HUES48 (cell line): ENCODE measurements at regions not wholly inside any gene's neighbourhood (a gene's known extent, or its start where the extent isn't known, plus 50 kb on each side); places are given as distances from the start of the nearest gene placed in this dataset.

Experiments
- H3K27ac ChIP-seq: one replicate; pipeline ENCODE4 v1.7.0; 2013; ENCODE audit warnings: low read depth, low read length, inconsistent platforms
- H3K27me3 ChIP-seq: 2 replicates; pipeline ENCODE4 v1.6.1; 2013; ENCODE audit warnings: mild to moderate bottlenecking, low read length; ENCODE audit not compliant: control insufficient read depth, insufficient read depth
- H3K36me3 ChIP-seq: 2 replicates; pipeline ENCODE4 v1.6.1; 2013; ENCODE audit warnings: low read length; ENCODE audit not compliant: control insufficient read depth, insufficient read depth
- H3K4me1 ChIP-seq: 2 replicates; pipeline ENCODE4 v1.6.1; 2013; ENCODE audit warnings: mild to moderate bottlenecking, low read length; ENCODE audit not compliant: control insufficient read depth, insufficient read depth
- H3K4me3 ChIP-seq: 2 replicates; pipeline ENCODE4 v1.5.1; 2013; ENCODE audit warnings: mild to moderate bottlenecking, low read depth, low read length
- H3K9ac ChIP-seq: 2 replicates; pipeline ENCODE4 v1.6.1; 2013; ENCODE audit warnings: mild to moderate bottlenecking, low read depth, low read length, moderate library complexity
- H3K9me3 ChIP-seq: 2 replicates; pipeline ENCODE4 v1.6.1; 2013; ENCODE audit warnings: low read length; ENCODE audit not compliant: control insufficient read depth, insufficient read depth

DNA sequence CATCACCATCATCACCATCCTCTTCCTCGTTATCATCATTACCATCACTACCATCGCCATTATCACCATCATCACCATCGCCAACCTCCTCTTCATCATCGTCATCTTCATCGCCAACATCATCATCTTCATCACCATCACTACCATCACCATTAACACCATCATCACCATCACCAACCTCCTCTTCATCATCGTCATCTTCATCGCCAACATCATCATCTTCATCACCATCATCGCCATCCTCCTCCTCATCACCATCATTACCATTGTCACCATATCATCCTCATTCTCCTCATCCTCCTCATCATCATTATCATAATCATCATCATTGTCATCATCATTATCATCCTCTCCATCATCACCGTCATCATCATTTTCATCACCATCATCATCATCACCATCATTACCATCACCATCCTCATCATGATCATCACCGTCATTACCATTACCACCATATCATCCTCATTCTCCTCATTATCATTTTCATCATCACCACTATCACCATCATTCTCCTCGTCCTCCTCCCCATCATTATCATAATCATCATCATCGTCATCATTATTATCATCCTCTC lies 1498.7 kb downstream of the TBC1D22A start:
- H3K4me3 ChIP-seq: no peak overlapping the region
- no peak overlapping the region for H3K9ac ChIP-seq
- peaks cover 8% of the 10 kb centered on the region; the same call in 1 of the 2 replicates for H3K9me3 ChIP-seq
- no peaks in the 10 kb centered on the region for H3K36me3 ChIP-seq
- 0 out of 2 replicates have a peak, but pooled peaks cover under 1% of the 10 kb centered on the region for H3K4me1 ChIP-seq
- no peaks in the 10 kb centered on the region for H3K27me3 ChIP-seq
- no peak overlapping the region for H3K27ac ChIP-seq

DNA sequence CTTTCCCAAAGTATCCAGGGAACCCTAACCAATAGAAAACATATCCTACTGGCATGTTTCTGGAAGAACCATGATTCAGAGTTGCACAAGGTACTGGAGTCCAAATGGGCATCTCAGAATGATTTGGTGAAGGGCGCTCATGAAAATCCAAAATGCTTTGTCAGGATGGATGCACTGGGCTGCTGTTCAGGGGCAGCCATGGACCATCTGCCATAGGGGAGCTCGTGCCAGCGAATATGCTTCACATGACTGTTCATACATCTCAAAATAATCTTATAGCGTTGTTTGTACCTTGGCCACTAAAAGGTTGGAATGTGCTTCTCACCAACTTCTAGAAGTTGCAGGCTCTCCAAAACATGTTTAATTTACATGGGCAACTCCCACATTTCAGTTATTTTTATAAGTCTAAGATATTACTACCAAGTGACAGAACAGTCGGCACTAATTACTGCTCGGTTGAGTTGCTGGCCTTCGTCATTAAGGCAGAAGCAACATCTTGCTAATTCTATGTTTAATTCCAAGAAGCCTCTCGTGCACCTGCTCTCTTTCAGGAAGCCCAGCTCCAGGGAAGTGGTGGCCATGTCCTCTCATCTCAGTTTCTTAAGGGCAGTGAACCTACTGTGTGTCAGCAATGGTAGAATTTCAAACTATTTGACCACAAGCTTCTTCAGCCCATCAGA lies 1497.7 kb downstream of the TBC1D22A start:
- no peak overlapping the region for H3K27ac ChIP-seq
- no peak overlapping the region for H3K4me3 ChIP-seq
- no peaks in the 10 kb centered on the region for H3K4me1 ChIP-seq
- H3K9ac ChIP-seq: no peak overlapping the region
- H3K9me3 ChIP-seq: peaks cover 8% of the 10 kb centered on the region; the same call in 1 of the 2 replicates
- no peaks in the 10 kb centered on the region for H3K36me3 ChIP-seq
- no peaks in the 10 kb centered on the region for H3K27me3 ChIP-seq

DNA sequence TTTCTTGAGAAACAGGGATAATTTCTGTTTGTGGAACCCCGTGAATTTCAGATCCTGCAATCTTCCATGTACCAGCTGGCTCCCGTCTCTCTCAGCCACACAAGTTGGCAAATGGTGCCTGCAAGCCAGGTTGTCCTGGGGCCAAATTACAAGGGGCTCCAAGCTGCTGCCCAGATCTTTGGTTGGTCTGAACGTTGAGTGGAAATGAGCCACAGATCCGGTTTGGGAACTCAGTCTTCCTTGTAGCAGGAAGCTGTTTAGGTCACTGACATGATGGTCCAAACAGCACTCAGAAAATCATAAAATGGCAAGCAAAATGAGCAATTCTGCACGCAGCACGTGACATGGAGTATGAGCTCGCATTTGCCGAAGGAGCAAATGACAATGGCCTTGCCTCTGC lies 1496.4 kb downstream of the TBC1D22A start:
- peaks cover 9% of the 10 kb centered on the region for H3K4me1 ChIP-seq
- H3K36me3 ChIP-seq: no peaks in the 10 kb centered on the region

DNA sequence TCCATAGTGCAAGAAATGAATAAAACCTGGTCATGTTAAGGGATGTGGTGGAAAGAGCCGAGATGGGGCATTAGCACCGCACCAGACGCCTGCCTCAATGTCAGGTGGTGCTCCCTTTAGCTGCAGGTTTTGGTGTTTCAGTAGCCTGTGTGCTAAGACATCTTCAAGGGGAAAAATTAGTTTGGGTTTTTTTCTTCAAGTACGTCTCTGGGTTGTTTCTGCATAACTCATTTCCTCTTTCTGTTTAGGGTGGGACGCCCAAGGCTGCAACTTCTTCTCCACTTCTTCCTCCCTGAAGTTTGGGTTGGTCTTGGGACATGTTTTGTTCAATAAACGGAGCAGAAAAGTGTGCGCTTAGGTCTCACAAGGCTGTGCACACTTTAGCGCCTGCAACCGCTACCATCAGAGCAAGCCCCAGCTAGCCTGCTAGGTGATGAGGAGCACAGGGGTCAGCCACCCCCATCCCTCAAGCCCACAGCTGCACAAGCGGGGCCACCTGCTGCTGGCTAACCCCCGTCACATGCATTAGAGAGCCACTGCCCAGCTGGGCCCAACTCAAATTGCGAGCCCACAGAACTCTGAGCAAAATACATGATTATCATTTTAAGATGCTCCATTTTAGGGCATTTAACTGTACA lies 1495.7 kb downstream of the TBC1D22A start:
- Histone ChIP-seq H3K36me3 (no peaks in the 10 kb centered on the region), H3K9me3 (peaks cover 8% of the 10 kb centered on the region; the same call in 1 of the 2 replicates), H3K4me3 (no peak overlapping the region), H3K27me3 (no peaks in the 10 kb centered on the region), H3K27ac (no peak overlapping the region), H3K9ac (no peak overlapping the region), H3K4me1 (peaks cover 10% of the 10 kb centered on the region)

More for the DNA sequence above, 1496.4 kb downstream of the TBC1D22A start:
- Histone ChIP-seq H3K27ac (no peak overlapping the region), H3K9me3 (peaks cover 8% of the 10 kb centered on the region; the same call in 1 of the 2 replicates), H3K27me3 (no peaks in the 10 kb centered on the region), H3K9ac (no peak overlapping the region), H3K4me3 (no peak overlapping the region)

DNA sequence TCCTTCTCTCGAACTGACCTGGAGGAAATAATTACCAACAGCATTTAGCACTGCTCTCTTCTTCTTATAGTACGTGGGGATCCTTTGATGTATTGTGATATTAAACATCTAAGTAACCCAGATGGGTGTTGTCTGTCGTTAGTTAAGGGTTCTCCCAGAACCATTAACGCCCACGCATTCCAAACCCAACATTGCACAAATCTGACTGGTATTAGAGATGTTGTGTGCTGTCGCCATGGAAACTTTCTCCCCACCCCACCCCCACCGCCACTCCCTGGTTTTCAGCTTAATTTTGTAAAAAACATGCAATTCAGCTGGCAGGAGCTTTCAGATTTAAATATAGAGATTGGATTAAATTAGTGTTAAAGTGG lies 1495.2 kb downstream of the TBC1D22A start:
- Histone ChIP-seq H3K36me3 (no peaks in the 10 kb centered on the region), H3K27me3 (no peaks in the 10 kb centered on the region), H3K27ac (no peak overlapping the region), H3K9ac (no peak overlapping the region), H3K4me3 (no peak overlapping the region), H3K4me1 (peaks cover 10% of the 10 kb centered on the region), H3K9me3 (peaks cover 8% of the 10 kb centered on the region; the same call in 1 of the 2 replicates)

DNA sequence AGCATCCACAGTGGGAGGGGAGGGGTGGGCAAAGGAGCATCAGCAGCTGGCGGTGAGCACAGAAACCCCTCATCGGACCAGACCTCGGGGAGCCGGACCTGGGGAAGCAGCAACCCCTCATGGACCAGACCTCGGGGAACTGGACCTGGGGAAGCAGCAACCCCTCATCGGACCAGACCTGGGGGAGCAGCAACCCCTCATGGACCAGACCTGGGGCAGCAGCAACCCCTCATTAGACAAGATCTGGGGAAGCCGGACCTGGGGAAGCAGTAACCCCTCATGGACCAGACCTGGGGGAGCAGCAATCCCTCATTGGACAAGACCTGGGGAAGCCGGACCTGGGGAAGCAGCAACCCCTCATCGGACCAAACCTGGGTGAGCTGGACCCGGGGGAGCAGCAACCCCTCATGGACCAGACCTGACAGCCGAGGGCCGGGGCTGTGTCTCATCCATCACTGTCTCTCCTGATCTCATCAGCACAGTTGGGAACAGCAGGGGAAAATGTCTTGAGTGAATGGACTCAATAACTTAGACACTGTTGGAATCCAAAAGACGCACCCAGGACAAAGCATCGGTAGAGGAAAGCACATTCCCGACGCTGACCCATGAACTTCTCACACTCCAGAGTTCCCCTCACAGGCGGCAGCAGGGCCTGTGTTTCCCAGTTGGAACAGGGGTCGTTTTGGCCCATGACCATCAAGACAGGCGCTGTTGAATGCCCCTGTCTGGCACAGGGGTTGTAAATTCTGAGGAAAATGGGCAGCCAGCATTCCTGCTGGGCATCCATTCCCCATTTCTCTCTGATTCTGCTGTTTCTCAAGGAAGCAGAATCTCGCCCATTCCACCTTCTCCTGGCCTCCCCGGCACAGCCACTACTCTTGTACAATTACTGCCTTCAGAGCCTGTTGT lies 1494.6 kb downstream of the TBC1D22A start:
- Histone ChIP-seq H3K36me3 (no peaks in the 10 kb centered on the region), H3K27ac (no peak overlapping the region), H3K27me3 (no peaks in the 10 kb centered on the region)

DNA sequence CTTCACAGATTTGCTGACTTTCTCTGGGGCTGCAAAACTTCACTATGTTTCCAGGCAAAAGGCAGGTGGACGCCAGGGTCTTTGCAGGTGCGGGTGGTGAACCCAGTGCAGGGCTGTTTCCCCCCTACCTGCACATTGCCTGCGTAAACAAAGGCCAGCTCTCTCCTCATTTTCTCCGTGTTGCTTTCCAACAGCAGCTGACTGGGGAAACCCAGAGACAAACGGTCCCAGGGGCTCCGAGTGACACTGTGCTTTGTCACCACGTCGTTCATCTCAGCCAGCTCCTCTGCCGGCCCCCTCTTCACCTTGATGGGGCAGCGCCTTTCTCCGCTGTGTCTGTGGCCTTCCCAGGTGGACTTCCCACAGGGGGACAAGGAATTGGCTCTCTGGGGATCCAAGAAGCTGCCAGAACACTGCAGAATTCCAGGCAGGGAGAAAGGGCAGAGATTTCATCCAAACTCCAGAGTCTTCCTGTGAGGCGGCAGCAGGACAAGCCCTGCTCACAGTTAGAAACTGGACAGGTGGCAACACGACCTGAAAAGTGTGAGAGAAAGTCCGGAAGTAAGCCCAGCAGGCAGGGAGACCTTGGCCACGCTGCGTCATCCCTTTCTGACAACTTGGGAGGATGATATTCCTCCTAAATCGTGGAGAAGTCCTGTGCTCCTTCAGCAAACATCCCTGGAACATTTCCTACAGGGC lies 1493.7 kb downstream of the TBC1D22A start:
- Histone ChIP-seq H3K27ac (no peak overlapping the region), H3K9me3 (peaks cover 7% of the 10 kb centered on the region; the same call in 1 of the 2 replicates), H3K36me3 (no peaks in the 10 kb centered on the region), H3K9ac (no peak overlapping the region), H3K27me3 (no peaks in the 10 kb centered on the region), H3K4me1 (peaks cover 10% of the 10 kb centered on the region), H3K4me3 (no peak overlapping the region)

More for the DNA sequence above, 1494.6 kb downstream of the TBC1D22A start:
- H3K4me3 ChIP-seq: no peak overlapping the region
- peaks cover 8% of the 10 kb centered on the region; the same call in 1 of the 2 replicates for H3K9me3 ChIP-seq
- peaks cover 10% of the 10 kb centered on the region for H3K4me1 ChIP-seq
- no peak overlapping the region for H3K9ac ChIP-seq

DNA sequence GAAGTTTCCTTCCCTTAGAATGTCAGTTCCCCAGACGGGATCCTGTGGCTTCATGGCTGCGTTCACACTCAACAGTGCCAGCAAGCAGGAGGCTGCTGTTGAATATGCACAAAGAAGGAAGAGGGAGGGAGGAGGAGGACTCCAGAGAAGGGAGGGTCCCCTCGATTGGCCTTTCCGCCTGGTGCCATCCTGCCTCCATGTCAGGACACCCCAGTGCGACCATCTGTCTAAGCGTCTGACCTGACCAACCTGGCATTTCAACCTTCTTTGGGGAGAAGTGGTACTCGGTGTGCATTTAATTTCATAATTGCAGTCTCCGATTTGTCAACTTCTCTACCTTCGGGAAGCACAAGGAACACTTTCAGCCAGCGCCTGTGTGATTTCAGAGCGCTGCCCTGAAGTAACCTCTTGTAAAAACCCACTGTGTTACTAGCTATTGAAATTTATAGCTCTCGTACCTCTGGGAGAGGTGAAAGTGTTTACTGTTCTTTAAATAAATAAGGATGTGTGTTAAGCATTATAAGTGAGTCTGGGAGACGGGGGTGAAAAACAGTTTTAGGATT lies 1491.9 kb downstream of the TBC1D22A start:
- Histone ChIP-seq H3K4me1 (peaks cover 10% of the 10 kb centered on the region), H3K9me3 (no peaks in the 10 kb centered on the region; the same call in 1 of the 2 replicates), H3K27ac (no peak overlapping the region), H3K9ac (no peak overlapping the region), H3K4me3 (no peak overlapping the region), H3K36me3 (no peaks in the 10 kb centered on the region), H3K27me3 (no peaks in the 10 kb centered on the region)

DNA sequence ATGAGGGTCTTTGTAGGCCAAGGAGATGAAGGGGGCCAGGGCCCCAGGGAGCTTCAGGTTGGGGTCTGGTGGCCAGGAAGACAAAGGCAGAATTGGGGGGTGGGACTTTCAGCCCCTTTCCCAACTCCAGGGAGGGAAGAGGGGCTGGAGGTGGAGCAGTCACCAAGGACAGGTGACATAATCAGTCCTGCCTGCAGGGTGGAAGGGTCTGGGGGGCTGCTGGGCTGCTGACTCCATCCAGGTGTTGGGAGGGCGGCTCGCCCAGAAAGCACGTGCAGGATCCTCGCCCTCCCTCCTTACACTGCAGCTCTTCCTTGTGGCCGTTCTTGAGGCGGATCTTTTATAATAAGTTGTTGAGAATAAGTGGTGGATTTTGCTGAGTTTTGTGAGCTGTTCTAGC lies 1491.1 kb downstream of the TBC1D22A start:
- H3K27ac ChIP-seq: no peak overlapping the region
- no peak overlapping the region for H3K4me3 ChIP-seq

DNA sequence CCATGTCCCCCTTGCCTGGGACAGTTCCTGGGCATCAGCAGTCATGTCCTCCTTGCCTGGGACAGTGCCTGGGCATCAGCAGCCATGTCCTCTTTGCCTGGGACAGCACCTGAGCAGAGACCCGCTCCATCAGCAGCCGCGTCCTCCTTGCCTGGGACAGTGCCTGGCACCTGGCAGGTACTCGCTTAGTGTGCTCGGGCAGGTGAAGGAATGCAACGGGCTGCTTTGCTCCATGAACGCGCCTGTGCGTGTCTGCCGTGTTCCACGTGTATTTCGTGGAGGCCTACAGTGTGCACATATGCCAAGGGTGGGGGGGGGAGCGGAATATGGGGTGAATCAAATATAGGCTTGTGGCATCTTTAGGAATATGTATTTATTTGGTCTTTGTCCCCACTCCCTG lies 1490.7 kb downstream of the TBC1D22A start:
- peaks cover 10% of the 10 kb centered on the region for H3K4me1 ChIP-seq
- no peaks in the 10 kb centered on the region for H3K27me3 ChIP-seq
- H3K4me3 ChIP-seq: no peak overlapping the region
- H3K36me3 ChIP-seq: no peaks in the 10 kb centered on the region
- H3K9ac ChIP-seq: no peak overlapping the region
- no peak overlapping the region for H3K27ac ChIP-seq
- no peaks in the 10 kb centered on the region for H3K9me3 ChIP-seq

More for the DNA sequence above, 1491.1 kb downstream of the TBC1D22A start:
- no peak overlapping the region for H3K9ac ChIP-seq
- no peaks in the 10 kb centered on the region for H3K9me3 ChIP-seq
- no peaks in the 10 kb centered on the region for H3K36me3 ChIP-seq
- peaks cover 10% of the 10 kb centered on the region for H3K4me1 ChIP-seq
- no peaks in the 10 kb centered on the region for H3K27me3 ChIP-seq
